SK-N-SH (cell line): ENCODE measurements at regions not wholly inside any gene's neighbourhood (a gene's known extent, or its start where the extent isn't known, plus 50 kb on each side); places are given as distances from the start of the nearest gene placed in this dataset.

Source experiments
- CTCF ChIA-PET: fragments of 300-600, 350-600 bp; formaldehyde crosslinking; extraction: SDS; loops from one replicate; lab custom pipeline; 2021; lab: Yijun Ruan, JAX
- POLR2A ChIA-PET: fragments of 350-600 bp; sonication (Branson Sonifier 250); formaldehyde crosslinking; extraction: SDS; loops from one replicate; lab custom pipeline; 2020; ENCODE audit warnings: antibody characterized with exemption, inconsistent platforms; lab: Yijun Ruan, JAX
- DNase-seq: peaks from one replicate; pipeline ENCODE4 v3.0.0; 2012
- H2AFZ ChIP-seq: fragments of 200-600 bp; sonication (generic); 2 replicates; pipeline ENCODE4 v1.8.1; 2016; ENCODE audit warnings: antibody characterized with exemption, mild to moderate bottlenecking, low read depth
- H3F3A ChIP-seq: fragments of 200-600 bp; sonication (generic); replicated peaks from 2 replicates; pipeline ENCODE3; 2016; ENCODE audit warnings: antibody characterized with exemption, mild to moderate bottlenecking; ENCODE audit not compliant: insufficient read depth
- H3K27ac ChIP-seq, 2 experiments: fragments of 200-500 bp in 1 of 2; fragments of 200-600 bp in 1 of 2; sonication (Bioruptor generic) in 1 of 2; sonication (generic), shearing (Covaris generic) in 1 of 2; 2 replicates each; pipeline versions ENCODE4 v1.5.1 to v1.6.1; 2014 to 2016; ENCODE audit warnings: low read depth in 2 of 2, inconsistent platforms in 1 of 2, low read length in 1 of 2, mild to moderate bottlenecking in 1 of 2, mixed read lengths in 1 of 2
- H3K27me3 ChIP-seq: fragments of 200-600 bp; sonication (generic), shearing (Covaris generic); 2 replicates; pipeline ENCODE4 v1.6.1; 2016; ENCODE audit warnings: mixed run types; ENCODE audit not compliant: insufficient read depth
- H3K36me3 ChIP-seq, 2 experiments: fragments of 200-500 bp in 1 of 2; fragments of 200-600 bp in 1 of 2; sonication (Bioruptor generic) in 1 of 2; sonication (generic) in 1 of 2; replicated peaks in 1 of 2; 2 replicates each; pipeline versions ENCODE3 to v1.5.1; 2014 to 2016; ENCODE audit warnings: low read length in 1 of 2, mild to moderate bottlenecking in 1 of 2; ENCODE audit not compliant: insufficient read depth in 2 of 2, control insufficient read depth in 1 of 2
- H3K4me1 ChIP-seq, 2 experiments: fragments of 200-500 bp in 1 of 2; fragments of 200-600 bp in 1 of 2; sonication (Bioruptor generic) in 1 of 2; sonication (generic), shearing (Covaris generic) in 1 of 2; 2 replicates each; pipeline versions ENCODE4 v1.5.1 to v1.6.1; 2014 to 2016; ENCODE audit warnings: low read depth in 1 of 2, low read length in 1 of 2, mixed run types in 1 of 2; ENCODE audit not compliant: insufficient read depth in 2 of 2, control insufficient read depth in 1 of 2
- H3K4me2 ChIP-seq: fragments of 200-600 bp; sonication (generic), shearing (Covaris generic); 2 replicates; pipeline ENCODE4 v1.6.1; 2017; ENCODE audit warnings: mixed run types
- H3K4me3 ChIP-seq, 2 experiments: fragments of 200-500 bp in 1 of 2; fragments of 200-600 bp in 1 of 2; sonication (Bioruptor generic) in 1 of 2; sonication (generic), shearing (Covaris generic) in 1 of 2; 2 replicates each; pipeline versions ENCODE4 v1.5.1 to v1.8.1; 2014 to 2016; ENCODE audit warnings: low read depth in 2 of 2, inconsistent platforms in 1 of 2, low read length in 1 of 2, mild to moderate bottlenecking in 1 of 2, mixed read lengths in 1 of 2, moderate library complexity in 1 of 2
- H3K79me2 ChIP-seq: fragments of 200-600 bp; sonication (generic); 2 replicates; pipeline ENCODE4 v1.8.1; 2017; ENCODE audit warnings: mild to moderate bottlenecking; ENCODE audit not compliant: insufficient read depth
- H3K9ac ChIP-seq: fragments of 200-600 bp; sonication (generic); 2 replicates; pipeline ENCODE4 v1.6.1; 2017; ENCODE audit warnings: mixed run types
- H3K9me2 ChIP-seq: fragments of 200-600 bp; sonication (generic); 2 replicates; pipeline ENCODE4 v1.6.1; 2017; ENCODE audit warnings: mixed run types
- H3K9me3 ChIP-seq: fragments of 200-600 bp; sonication (generic); 2 replicates; pipeline ENCODE4 v1.6.1; 2017; ENCODE audit warnings: mixed run types, mild to moderate bottlenecking, moderate library complexity
- H4K20me1 ChIP-seq: fragments of 200-600 bp; sonication (generic); 2 replicates; pipeline ENCODE4 v1.6.1; 2017; ENCODE audit warnings: mild to moderate bottlenecking, mixed run types; ENCODE audit not compliant: insufficient read depth
- CTCF ChIP-seq: fragments of 200-600 bp; sonication (generic); IDR thresholded peaks from 2 replicates; pipeline ENCODE4 v1.6.1; 2017; ENCODE audit warnings: antibody characterized with exemption, mild to moderate bottlenecking, moderate library complexity
- FOXM1 ChIP-seq: IDR thresholded peaks from 2 replicates; pipeline ENCODE4 v1.4.0; 2012; ENCODE audit warnings: low read depth, mild to moderate bottlenecking
- MEF2A ChIP-seq: IDR thresholded peaks from 2 replicates; pipeline ENCODE4 v1.4.0; 2012; ENCODE audit warnings: low read depth, borderline replicate concordance
- MXI1 ChIP-seq: IDR thresholded peaks from 2 replicates; pipeline ENCODE4 v1.6.1; 2012; ENCODE audit warnings: mild to moderate bottlenecking, low read depth, low read length, improper control_type of control experiment
- RAD21 ChIP-seq: IDR thresholded peaks from 2 replicates; pipeline ENCODE4 v1.6.1; 2012; ENCODE audit warnings: mild to moderate bottlenecking, low read length
- SMC3 ChIP-seq: IDR thresholded peaks from 2 replicates; pipeline ENCODE4 v1.6.1; 2012; ENCODE audit warnings: low read depth, low read length, improper control_type of control experiment
- ZBTB33 ChIP-seq: IDR thresholded peaks from 2 replicates; pipeline ENCODE4 v1.4.0; 2012; ENCODE audit warnings: low read depth, borderline replicate concordance
- WGBS: methylation state at CpG from one replicate; pipeline ENCODE4 v1.1.6; 2017; ENCODE audit warnings: low lambda C conversion rate; 5-methylcytosine and 5-hydroxymethylcytosine counted together
- TF ChIP-seq, protein P1 (sequence below): IDR thresholded peaks from 2 replicates; pipeline ENCODE4 v1.6.1; 2012; ENCODE audit warnings: mild to moderate bottlenecking, low read depth, low read length, moderate library complexity
- TF ChIP-seq, protein P2 (sequence below): IDR thresholded peaks from 2 replicates; pipeline ENCODE4 v1.4.0; 2012; ENCODE audit warnings: low read depth, borderline replicate concordance

DNA sequence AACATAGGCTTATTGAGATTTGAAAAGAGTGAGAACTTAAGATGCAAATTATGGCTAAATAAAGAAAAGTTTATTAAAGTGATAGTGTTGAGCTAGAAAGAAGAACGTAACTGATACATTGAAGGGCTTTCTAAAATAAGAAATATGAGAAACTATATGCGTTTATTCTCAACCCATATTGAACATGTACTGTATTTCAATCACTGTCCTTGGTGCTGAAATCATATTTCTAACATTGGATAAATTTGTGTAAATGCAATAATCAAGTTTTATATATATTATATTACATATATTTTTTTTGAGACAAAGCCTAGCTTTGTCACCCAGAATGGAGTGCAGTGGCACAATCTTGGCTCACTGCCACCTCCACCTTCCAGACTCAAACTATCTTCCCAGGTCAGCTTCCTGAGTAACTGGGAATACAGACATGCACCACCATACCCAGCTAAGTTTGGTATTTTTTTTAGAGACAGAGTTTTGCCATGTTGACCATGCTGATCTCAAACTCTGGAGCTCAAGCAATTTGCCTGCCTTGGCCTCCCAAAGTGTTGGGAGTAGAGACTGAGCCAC, 1065.8 kb downstream of the REEP3 start:
- H3K27me3 ChIP-seq = no peaks in the 10 kb centered on the region
- ChIA-PET CTCF (interaction anchor here (2.3 kb wide), 1 partner anchor 11 kb away, joined by 6 read pairs; no protein-coding TSS in a partner anchor), POLR2A (no interaction called here)
- no peaks in the 10 kb centered on the region for H3K9me2 ChIP-seq
- no peak overlapping the region for H2AFZ ChIP-seq
- H3K27ac ChIP-seq = no peak overlapping the region
- no peak overlapping the region for H3K4me3 ChIP-seq
- no peaks in the 10 kb centered on the region for H4K20me1 ChIP-seq
- no peaks in the 10 kb centered on the region for H3K9me3 ChIP-seq
- H3K36me3 ChIP-seq = no peaks in the 10 kb centered on the region
- 44% methylated on average over 2 of the region's 2 CpGs for WGBS
- no peaks in the 10 kb centered on the region; a peak in 1 of 4 replicates for H3K4me1 ChIP-seq
- H3K9ac ChIP-seq = no peak overlapping the region
- no peak overlapping the region for H3K4me2 ChIP-seq
- DNase-seq = no peak
- no peaks in the 10 kb centered on the region for H3F3A ChIP-seq
- H3K79me2 ChIP-seq = no peaks in the 10 kb centered on the region
- TF ChIP-seq, protein P1, sequence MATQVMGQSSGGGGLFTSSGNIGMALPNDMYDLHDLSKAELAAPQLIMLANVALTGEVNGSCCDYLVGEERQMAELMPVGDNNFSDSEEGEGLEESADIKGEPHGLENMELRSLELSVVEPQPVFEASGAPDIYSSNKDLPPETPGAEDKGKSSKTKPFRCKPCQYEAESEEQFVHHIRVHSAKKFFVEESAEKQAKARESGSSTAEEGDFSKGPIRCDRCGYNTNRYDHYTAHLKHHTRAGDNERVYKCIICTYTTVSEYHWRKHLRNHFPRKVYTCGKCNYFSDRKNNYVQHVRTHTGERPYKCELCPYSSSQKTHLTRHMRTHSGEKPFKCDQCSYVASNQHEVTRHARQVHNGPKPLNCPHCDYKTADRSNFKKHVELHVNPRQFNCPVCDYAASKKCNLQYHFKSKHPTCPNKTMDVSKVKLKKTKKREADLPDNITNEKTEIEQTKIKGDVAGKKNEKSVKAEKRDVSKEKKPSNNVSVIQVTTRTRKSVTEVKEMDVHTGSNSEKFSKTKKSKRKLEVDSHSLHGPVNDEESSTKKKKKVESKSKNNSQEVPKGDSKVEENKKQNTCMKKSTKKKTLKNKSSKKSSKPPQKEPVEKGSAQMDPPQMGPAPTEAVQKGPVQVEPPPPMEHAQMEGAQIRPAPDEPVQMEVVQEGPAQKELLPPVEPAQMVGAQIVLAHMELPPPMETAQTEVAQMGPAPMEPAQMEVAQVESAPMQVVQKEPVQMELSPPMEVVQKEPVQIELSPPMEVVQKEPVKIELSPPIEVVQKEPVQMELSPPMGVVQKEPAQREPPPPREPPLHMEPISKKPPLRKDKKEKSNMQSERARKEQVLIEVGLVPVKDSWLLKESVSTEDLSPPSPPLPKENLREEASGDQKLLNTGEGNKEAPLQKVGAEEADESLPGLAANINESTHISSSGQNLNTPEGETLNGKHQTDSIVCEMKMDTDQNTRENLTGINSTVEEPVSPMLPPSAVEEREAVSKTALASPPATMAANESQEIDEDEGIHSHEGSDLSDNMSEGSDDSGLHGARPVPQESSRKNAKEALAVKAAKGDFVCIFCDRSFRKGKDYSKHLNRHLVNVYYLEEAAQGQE = 0 out of 2 replicates have a peak, but pooled peaks have one; percentile 55
- TF ChIP-seq CTCF (no peak), RAD21 (no peak), SMC3 (no peak), MEF2A (no peak), ZBTB33 (no peak), MXI1 (no peak), FOXM1 (no peak)
- TF ChIP-seq, protein P2, sequence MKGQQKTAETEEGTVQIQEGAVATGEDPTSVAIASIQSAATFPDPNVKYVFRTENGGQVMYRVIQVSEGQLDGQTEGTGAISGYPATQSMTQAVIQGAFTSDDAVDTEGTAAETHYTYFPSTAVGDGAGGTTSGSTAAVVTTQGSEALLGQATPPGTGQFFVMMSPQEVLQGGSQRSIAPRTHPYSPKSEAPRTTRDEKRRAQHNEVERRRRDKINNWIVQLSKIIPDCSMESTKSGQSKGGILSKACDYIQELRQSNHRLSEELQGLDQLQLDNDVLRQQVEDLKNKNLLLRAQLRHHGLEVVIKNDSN = no peak
